ENCODE measurements at regions not wholly inside any gene's neighbourhood (a gene's known extent, or its start where the extent isn't known, plus 50 kb on each side); places are given as distances from the start of the nearest gene placed in this dataset.
A peak's percentile ranks its signal among the peaks of the same experiment; 100 is the strongest.

GRCh38 chr6:150666071-150666470, 66.4 kb downstream of the PLEKHG1 start:
- peak in 1 of 2 donors; percentile 85 for DNase-seq
- H3K4me3 ChIP-seq = no peak overlapping the region
- TF ChIP-seq POLR2AphosphoS5 (IDR thresholded peaks at IDR 0.05) = peak in 1 of 3 donors; percentile 8
- TF ChIP-seq POLR2A (IDR thresholded peaks at IDR 0.05) = no peak
- TF ChIP-seq CTCF (IDR thresholded peaks at IDR 0.05) = no peak
- H3K9me3 ChIP-seq = no peaks in the 10 kb centered on the region
- no peaks in the 10 kb centered on the region for H3K36me3 ChIP-seq
- no peaks in the 10 kb centered on the region for H3K27me3 ChIP-seq
- intact Hi-C loops (cut with DNase I; ENCODE audit: low total_unique reads) = no loop called here
- H3K27ac ChIP-seq = peak overlapping the region; percentile 36 to 69 (median 53)
- 58 to 80% (median 67%) methylated on average over 5 of the region's 5 CpGs for WGBS, 5 donors
- H3K4me1 ChIP-seq = peaks cover 5 to 47% (median 25%) of the 10 kb centered on the region in 4 donors

- DNase-seq = no peak
- TF ChIP-seq CTCF (IDR thresholded peaks at IDR 0.05) = no peak
- no peak for TF ChIP-seq POLR2A (IDR thresholded peaks at IDR 0.05)
- no peak for TF ChIP-seq POLR2AphosphoS5 (IDR thresholded peaks at IDR 0.05)
- no peak for TF ChIP-seq EP300 (IDR thresholded peaks at IDR 0.05)
- Histone ChIP-seq H3K9me3 (no peaks in the 10 kb centered on the region), H3K4me1 (peaks cover 5 to 47% (median 25%) of the 10 kb centered on the region in 4 donors), H3K4me3 (no peak overlapping the region), H3K36me3 (no peaks in the 10 kb centered on the region), H3K27me3 (no peaks in the 10 kb centered on the region), H3K27ac (peak overlapping the region in 4 of 5 donors; percentile 22 to 70 (median 62))
- intact Hi-C loops (cut with DNase I; ENCODE audit: low total_unique reads) = no loop called here
- WGBS, 5 donors = 24 to 45% (median 29%) methylated on average over 1 of the region's 1 CpG
Measured at GRCh38 chr6:150667359-150667758, 67.7 kb downstream of the PLEKHG1 start.

- peak; percentile 97 for DNase-seq
- Histone ChIP-seq H3K4me3 (no peak overlapping the region), H3K27me3 (no peaks in the 10 kb centered on the region), H3K27ac (peak overlapping the region; percentile 56 to 84 (median 69)), H3K36me3 (no peaks in the 10 kb centered on the region), H3K4me1 (peaks cover 10 to 53% (median 27%) of the 10 kb centered on the region in 4 donors), H3K9me3 (no peaks in the 10 kb centered on the region)
- TF ChIP-seq POLR2AphosphoS5 (IDR thresholded peaks at IDR 0.05) (peak in 2 of 3 donors; percentile 68 to 83), CTCF (IDR thresholded peaks at IDR 0.05) (peak in 2 of 7 experiments; percentile 23 to 27), POLR2A (IDR thresholded peaks at IDR 0.05) (no peak)
- 18 to 31% (median 26%) methylated on average over 8 of the region's 8 CpGs for WGBS, 5 donors
- intact Hi-C loops (cut with DNase I; ENCODE audit: low total_unique reads) = no loop called here
Measured at GRCh38 chr6:150667977-150668716, 68.5 kb downstream of the PLEKHG1 start.

GRCh38 chr6:150668900-150669302, 69.2 kb downstream of the PLEKHG1 start:
- no peaks in the 10 kb centered on the region for H3K9me3 ChIP-seq
- peak overlapping the region in 4 of 5 donors; percentile 68 to 84 (median 70) for H3K27ac ChIP-seq
- H3K27me3 ChIP-seq = no peaks in the 10 kb centered on the region
- 15 to 27% (median 19%) methylated on average over 1 of the region's 1 CpG for WGBS, 5 donors
- H3K4me1 ChIP-seq = peaks cover 18 to 58% (median 29%) of the 10 kb centered on the region in 4 donors
- TF ChIP-seq POLR2AphosphoS5 (IDR thresholded peaks at IDR 0.05) (no peak), POLR2A (IDR thresholded peaks at IDR 0.05) (no peak), CTCF (IDR thresholded peaks at IDR 0.05) (no peak), EP300 (IDR thresholded peaks at IDR 0.05) (no peak)
- no peaks in the 10 kb centered on the region for H3K36me3 ChIP-seq
- H3K4me3 ChIP-seq = no peak overlapping the region
- intact Hi-C loops (cut with DNase I; ENCODE audit: low total_unique reads) = no loop called here
- peak in 1 of 2 donors; percentile 55 for DNase-seq

Measured in stomach (tissue), 8 donors.